RPMI8226 (cell line): ENCODE measurements at regions not wholly inside any gene's neighbourhood (a gene's known extent, or its start where the extent isn't known, plus 50 kb on each side); places are given as distances from the start of the nearest gene placed in this dataset.

Source experiments
- DNase-seq: peaks from one replicate; pipeline ENCODE4 v3.0.0-alpha.2; 2015

DNA sequence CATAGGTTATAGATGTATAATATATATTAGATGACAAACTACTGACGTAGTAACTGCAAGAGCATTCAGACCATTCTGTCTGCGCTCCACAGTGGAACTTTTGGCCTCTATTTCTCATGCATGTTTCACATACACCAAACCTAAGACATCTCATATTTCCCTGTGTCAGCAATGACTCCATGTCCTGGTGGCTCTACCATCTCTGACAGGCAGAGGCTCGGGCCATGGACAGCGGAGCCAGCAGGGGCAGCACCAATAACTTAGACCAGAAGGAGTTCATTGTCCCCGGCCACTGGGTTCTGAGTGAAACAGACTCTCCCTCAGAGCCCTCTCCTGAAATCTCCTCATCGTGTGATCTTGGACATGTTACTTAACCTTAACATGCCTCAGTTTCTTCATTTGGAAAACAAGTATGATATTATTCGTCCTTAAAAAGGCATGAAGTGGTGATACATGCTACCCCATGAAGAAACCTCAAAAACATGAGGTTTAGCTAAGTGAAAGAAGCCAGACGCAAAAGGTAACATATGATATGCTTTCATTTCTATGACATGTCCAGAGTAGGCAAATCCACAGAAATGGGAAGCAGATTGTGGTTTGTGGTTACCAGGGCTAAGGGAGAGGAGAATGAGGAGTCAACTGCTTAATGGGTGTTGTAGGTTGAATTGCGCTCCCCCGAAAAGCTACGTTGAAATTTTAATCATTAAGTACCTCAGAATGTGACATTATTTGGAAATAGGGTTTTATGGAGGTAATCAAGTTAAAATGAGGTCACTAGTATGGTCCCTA, 564.0 kb upstream of the JARID2 start:
- no peak for DNase-seq

DNA sequence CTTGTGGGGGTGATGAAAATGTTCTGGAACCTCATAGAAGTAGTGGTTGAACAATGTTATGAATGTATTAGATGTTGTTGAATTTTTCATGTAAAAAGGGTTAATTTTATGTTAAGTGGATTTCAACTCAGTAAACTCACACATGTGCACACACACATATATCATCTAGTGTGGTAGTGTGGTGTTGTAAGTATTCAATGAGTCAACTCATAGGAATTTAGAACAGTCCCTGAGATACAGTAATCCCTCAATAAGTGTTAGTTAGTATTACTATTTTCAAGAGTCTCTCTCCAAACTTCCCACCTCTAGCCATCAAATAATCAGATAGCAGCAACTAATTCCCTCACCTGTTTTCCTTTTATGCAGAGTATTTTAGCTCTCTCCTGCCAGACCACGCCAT, 563.1 kb upstream of the JARID2 start:
- DNase-seq, result no peak

DNA sequence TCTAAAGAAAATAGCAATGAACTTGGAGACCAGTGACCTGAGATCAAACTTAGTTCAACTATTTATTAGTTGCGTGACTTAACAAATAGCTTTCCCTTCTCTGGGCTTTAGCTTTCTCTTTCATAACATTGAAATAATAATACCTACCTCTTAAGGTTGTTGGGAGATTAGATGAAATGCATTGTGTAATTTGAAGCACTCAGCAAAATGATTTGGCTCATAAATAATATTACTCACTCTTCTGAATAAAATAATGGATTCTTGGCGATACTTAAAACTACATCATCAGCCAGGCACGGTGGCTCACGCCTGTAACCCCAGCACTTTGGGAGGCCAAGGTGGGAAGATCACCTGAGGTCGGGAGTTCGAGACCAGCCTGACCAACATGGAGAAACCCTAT, 556.2 kb upstream of the JARID2 start:
- DNase-seq, result no peak

DNA sequence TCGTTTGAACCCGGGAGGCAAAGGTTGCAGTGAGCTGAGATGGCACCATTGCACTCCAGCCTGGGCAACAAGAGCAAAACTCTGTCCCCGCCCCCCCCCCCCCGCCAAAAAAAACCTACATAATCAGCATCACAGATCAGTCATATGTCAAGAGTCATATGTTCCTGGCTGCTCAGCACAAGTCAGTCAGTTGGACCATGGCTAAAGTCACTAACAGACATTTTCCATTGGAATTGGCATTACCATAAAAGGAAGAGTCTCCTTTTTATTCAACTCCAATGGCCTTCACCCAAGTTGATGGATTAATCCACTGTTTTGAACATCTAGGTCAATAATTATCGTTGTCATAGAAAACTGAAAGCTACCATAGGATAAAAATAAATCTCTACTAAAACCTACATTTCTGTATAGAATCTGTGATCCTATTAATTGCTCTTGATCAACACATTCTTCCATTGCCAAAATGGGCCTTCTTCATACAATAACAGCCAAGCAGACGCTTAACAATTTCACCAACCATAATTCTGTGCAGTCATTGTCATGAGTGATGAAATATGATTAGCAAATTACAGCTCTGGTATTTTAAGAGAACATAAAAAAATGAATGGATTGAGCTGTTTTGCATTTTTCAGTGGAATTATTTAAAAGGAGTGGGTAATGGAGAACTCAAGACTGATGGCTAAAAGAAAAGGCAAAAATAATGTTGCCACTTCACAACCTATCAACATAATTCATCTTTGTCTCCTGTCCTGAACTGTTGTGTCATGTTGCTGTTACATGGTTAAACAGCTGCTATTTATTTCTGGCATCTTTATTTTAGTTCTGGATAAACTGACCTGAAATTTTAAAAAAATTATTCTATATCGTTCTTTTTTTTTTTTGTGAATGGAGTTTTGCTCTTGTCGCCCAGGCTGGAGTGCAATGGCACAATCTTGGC, 555.5 kb upstream of the JARID2 start:
- no peak for DNase-seq

DNA sequence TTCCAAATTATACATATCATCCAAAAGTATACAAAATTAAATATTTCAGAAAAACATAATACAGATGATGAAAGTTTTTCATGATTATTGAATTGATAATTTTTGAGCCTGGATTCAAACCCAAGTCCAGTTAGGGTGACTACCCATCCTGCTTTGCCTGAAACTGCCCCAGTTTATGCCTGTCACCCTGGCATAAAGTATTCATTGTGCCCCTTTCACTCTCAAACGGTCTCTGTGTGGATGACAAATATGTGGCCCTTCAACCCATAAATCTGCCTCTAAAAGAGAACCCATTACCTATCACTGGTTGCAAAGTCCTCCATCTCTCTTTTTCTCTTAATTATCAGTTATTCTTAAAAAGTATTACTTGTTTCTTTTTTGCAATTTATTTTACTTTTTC, 553.7 kb upstream of the JARID2 start:
- DNase-seq, result no peak

DNA sequence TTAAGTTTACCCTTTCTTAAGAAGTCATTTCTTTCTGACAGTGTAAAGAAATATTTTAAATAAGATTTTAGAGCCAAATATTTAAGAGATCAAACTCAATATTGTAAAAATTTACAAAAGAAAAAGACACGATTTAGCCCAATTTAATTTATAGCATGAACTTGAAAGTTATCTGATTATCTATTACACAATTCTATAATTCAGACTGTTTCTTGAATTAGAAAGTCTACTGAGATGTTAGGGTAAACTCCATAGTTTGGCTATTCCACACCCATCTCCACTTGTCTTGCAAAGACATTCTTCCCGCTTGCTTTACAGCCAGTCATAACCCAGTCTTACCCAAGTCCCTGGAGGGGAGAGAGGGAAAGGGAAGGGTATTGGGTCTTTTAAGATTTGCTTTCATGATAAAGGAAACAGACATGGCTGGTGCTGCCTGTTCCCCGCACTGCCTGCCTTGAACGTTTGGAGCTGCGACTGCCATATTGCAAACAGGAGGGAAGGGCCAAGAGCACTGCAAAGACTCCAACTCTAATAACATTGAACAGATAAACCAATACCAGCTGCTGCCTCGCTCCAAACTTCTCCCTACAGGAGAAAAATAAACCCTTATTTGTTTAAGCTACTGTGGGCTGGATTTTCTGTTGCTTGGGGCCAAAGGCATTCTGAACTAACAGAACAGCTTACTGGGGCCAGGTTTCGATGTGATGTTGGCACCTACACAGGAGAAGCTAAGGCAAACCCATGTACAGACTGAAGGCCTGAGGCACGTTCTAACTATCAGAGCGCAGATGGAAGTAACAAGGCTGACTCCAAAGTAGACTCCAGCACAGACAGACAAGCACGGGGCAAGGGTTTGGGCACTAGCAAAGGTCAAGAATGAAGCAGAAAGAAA, 552.3 kb upstream of the JARID2 start:
- DNase-seq, result no peak

DNA sequence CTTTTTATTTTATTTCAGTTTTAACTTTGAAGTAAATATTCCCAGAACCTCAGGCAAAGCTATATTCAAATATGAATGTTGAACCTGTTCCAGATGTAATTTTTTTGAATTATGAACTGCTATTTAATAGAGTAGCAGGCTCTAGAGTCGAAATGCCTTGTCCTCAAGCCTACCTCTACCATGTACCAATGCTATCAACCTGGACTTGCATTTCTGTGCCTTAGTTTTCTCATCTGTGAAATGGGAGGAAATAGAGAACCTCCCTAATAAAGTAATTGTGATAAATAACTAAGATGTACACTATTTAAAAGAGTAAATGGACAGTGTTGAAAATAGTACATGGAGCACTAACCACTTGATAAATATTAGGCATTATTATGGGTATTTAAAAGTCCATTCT, 551.6 kb upstream of the JARID2 start:
- DNase-seq, result no peak

DNA sequence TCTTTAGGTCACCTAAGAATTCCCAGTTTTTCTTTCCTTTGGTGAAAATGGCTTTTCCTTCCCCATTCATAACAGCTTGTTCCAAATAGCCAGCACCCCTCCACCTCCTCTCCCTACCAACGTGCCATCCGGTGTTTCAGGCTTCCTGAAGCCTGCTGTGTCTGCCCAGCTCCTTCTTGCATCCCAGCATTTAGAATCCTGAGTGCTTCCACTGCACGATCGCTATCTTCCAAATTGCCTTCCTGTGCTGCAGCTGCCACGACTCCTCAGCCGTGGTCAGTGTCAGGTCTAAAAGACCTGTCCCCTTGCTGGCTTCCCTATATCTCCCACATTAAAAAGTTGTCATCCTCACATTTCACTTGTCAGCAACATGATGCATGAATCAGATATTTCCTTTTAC, 550.3 kb upstream of the JARID2 start:
- no peak for DNase-seq

DNA sequence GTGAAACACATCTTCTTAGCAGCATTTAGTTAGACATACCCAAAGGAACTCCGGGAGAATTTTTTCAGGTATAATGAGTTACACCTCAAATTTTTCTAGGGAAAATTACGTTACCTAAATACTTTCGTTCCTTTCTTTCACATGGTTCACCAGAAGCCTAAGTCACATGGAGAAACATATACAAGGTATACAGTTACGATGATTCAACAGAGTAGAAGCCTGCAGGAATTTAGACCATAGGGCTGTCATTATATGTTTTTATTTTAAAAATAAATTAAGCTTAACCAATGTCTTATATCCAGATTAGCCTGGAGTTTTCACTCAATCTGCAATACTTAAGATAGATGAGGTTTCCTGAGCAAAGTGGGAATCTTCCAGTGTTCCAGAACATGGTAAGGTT, 549.5 kb upstream of the JARID2 start:
- no peak for DNase-seq

DNA sequence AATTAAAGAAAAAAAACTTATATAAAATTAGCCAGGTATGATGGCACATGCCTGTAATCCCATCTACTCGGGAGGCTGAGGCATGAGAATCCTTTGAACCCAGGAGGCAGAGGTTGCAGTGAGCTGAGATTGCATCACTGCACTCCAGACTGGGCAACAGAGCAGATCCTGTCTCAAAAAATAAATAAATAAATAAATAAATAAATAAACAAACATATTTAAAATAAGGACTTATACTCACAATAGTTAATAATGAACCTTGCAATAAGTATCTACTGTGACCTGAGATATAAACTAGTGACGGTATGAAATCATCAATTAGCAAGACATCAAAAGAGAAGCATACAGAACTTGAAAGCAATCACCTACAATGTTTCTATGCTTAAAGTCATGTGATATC, 548.4 kb upstream of the JARID2 start:
- DNase-seq, result no peak

DNA sequence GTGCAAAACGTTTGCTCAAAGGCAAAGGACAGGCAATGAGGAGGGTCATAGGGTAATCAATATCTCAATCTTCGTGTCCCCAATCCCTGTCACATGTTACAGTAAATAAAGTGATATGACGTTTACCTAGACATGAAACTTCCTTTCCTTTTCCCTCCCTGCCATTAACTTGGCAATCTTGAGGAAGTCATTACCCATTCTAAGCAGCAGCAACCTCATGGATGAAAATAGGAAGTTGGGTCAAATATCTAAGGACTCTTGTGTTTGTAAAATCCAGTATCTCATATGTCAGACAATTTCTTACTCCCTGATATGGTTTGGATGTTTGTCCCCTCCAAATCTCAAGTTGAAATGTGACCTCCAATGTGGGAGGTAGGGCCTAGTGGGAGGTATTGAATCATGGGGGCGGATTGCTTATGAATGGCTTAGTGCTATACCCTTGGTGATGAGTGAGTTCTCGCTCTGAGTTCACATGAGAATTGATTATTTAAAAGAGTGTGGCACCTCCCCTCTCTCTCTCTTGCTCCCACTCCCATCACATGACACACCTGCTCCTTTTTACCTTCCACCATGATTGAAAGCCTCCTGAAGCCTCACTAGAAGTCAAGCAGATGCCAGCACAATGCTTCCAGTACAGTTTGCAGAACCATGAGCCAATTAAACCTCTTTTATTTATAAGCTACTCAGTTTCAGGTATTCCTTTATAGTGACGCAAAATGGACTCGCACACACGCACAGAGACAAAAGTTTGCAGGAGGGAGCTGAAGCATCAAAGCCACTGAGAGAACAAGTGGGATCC, 545.9 kb upstream of the JARID2 start:
- DNase-seq, result no peak

DNA sequence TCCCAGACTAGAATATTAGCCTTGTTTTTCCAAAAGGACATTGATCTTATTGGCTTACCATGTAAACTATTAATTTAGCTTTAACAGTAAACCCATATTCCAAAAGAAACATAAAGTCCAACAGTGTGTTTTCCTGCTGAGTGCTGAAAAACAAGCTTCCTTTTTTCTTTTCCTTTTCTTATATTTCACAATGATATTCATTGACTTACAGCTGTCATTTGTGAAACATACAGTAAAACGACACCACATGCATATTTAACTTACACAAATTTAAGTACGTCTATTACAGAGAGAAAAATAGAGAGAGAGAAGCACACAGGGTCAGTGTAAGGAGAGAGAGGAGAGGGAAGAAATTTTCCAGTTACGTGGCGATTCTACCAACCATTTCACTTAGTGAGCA, 543.9 kb upstream of the JARID2 start:
- no peak for DNase-seq

DNA sequence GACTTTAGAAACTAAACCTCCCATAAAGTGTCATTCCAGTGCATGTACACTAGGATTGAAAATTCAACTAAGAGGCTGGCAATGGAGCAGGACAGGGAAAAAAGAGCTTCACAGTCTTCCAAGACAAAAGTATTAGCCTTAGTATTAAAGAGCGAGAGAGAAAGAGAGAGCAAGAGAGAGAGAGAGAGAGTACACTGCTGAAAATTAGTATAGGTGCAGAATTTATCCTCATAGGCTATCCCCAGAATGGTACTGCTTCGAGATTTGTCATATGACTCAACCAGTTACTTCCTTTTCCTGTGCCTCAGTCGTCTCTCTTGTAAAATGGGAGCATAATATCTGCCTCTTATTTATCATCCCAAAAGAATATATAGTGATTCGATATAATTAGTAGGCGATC, 543.2 kb upstream of the JARID2 start:
- no peak for DNase-seq

DNA sequence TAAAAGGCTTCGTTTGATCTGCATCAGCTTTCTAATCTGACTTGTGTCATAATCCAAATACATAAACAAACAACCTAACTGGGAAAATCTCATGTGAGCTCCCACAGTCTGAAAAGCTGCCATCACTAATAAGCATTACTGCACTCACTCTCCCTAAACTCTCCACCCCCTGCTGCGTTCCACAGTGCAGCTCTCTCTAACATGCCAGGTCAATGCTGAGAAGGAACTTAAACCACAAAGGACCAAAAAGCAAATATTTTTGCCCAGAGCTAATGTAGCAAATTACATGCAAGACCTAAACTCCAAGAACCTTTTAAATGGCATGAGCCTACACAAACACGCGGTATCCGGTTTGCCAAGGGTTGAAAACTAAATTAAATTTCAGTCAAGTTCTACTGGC, 542.3 kb upstream of the JARID2 start:
- no peak for DNase-seq

DNA sequence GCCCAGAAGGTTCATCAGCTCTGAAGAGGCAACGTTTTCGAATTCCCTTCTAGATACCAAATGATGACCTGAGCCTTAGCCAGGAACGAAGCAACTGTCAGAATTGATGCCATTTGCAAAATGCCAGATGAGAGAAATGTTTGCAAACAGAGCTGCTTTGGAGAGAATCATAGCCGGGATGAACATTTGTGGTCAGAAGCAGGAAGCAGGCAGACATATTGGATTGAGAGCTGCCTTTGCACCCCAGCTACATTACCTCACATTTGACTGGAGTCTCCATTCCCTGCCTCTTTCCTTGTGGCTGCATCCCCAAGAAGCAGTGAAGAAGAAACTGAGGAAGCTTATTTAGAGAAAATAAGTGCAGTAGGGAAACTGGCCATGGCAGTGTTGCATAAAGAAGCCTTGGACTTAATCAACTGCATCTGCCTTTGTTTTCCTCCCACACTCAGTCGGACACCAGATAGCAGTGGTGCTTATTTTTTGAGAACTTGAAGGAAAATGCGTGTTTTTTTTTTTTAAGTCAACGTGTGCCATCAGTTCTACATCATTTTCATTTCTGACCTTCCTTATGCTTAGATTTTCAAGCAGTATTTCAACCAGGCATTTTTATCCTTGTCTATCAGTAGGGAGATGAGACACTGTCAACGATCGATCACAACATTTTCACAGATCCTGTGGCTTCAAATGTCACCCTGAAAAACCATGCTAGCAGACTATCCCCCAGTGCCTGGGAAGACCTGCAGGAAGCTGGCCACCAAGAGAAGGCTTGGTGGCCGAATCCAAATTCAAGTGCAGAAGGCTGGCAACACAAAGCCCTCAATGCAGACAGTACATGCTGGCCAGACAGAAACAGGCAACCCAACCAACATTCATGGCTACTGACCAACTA, 541.2 kb upstream of the JARID2 start:
- DNase-seq, result no peak

DNA sequence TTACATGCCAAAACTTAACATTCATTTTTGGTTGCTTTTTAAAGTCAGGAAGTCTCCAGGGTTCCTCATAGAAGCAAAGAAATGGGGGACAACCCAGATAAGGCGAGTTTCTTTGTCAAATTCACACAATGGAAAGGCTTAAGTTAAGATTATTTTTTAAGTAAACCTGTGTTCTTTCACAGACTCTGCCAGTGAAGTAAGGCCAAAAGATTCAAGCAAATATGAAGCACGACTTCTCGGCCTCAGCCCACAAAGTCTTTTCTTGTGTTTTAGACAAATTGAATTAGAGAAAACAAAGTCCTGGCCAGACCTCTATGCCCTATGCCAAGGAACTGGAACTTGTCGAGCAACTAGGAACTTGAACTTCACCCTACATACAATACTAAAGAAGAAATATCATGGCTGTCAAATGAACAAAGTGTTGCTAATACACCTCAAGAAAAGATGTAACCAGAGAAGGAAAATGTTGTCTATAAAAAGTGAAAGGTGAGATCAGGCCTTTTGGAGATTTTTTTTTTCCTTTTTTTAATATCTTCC, 540.0 kb upstream of the JARID2 start:
- DNase-seq, result no peak

DNA sequence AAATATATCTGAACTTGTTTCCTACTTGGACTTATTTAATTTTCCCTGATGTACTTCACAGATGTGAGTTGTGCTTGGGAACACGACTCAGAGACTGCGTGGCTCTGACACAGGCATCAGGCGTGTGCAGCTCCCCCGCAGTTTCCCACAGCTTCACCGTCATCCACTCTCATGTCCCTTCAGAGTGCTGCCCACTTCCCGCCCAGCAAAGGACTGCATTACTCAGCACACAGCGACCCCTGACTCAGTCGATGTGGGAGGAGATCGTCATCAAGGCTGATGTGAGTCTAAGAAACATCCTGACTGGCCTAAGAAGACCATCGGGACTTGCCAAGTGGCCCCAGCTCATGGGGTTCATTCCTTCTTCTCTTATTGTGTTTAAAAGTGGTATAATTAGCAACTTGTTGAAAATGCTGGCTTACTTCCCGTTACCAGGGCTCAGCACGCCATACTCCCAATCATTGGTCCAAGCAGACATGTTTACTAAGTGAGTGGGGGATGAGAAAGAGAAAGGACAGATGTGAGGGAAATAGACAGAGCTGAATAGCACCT, 539.4 kb upstream of the JARID2 start:
- DNase-seq, result no peak

DNA sequence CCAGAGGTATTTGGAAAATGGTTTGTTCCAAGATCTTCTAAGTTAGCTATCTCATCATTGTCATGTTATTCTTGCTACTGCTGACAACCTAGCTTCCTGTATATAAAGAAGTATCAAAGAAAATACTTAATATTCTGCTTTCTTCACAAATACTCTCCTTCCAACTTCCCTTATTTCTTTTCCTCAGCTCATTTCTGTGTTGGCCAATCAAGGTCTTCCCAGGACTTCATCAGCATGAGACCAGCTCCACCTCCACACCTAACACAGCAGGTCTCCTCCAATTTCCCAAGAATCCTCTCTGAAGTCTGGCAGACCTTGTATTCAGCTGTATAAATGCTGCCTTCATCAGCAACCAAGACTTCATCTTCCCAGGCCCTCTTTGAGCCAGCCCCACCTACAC, 538.6 kb upstream of the JARID2 start:
- no peak for DNase-seq

DNA sequence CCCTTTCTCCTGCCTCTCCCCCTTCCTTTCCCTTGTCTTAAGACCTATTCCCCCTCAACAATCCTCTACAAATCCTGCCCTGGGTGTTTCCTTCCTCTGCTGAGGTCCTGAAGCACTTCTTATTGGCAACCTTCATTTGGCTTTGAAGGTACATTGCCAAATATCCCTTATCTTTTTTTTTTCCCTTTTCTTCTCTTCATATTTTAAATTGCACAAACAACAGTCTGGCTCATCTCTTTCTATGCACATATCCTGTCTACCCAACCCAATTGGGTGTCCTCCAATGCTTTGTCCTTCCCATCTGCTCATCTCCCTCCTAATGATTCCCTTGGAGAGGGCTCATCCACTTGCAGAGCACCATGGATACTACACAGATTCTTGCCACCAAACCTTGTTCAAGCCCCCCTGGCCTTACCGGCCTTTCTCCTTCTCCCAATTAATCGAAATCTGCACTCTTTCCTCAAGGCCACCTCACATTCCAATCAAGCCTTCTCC, 537.9 kb upstream of the JARID2 start:
- DNase-seq, result no peak

DNA sequence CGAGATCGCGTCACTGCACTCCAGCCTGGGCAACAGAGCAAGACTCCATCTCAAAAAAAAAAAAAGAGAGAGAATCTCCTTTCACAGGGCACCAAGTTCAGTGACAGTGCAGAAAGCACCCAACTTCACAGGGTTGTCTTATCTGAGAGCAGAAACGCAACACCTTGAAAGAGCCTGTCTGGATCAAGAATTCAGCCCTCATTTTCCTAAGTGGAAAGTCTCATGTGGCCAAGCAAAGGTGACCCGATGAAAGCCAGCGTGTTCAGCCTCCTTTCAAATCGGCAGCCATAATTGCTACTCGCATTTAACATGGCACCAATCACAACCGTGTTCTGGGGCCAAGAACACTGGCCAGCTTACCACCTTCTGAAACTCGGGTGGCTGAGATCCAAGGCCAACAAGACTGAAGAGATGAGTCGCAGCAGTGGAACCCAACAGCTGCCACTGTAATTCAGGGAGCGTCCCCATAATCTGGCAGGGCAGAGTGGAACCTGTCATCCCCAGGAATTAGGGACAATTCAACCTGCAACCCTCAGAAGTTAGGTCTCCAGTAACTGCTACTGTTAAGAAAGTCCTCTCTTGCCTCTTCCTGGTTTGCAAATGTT, 536.7 kb upstream of the JARID2 start:
- DNase-seq, result no peak
